HCT116 (cell line): ENCODE measurements at regions not wholly inside any gene's neighbourhood (a gene's known extent, or its start where the extent isn't known, plus 50 kb on each side); places are given as distances from the start of the nearest gene placed in this dataset.

ENCODE experiments used
- ATAC-seq: fragments of 200-7000 bp; cut with Tn5 transposase; 2 replicates; pipeline ENCODE4 v1.9.1; 2020; ENCODE audit warnings: mild to moderate bottlenecking, moderate library complexity
- BruUV-seq: library from RNA; stranded (reverse); fragments of 400-500 nt; replicated peaks from 2 replicates; lab custom pipeline; 2021; lab: Mats Ljungman, UMichigan
- CTCF ChIA-PET: fragments of 300-600 bp; sonication (Branson Sonifier 250); formaldehyde crosslinking; loops from one replicate; lab custom pipeline; 2021; ENCODE audit warnings: antibody characterized with exemption; lab: Charles Lee
- POLR2A ChIA-PET: fragments of 300-600, 350-600 bp; sonication (Branson Sonifier 250); formaldehyde crosslinking; loops from one replicate; lab custom pipeline; 2021; ENCODE audit warnings: antibody characterized with exemption; lab: Charles Lee
- RAD21 ChIA-PET, 2 experiments: fragments of 300-600 bp; sonication (Branson Sonifier 250); formaldehyde crosslinking; loops; one replicate each; lab custom pipeline; 2023; ENCODE audit warnings: low total read pairs in 2 of 2; ENCODE audit not compliant: uncharacterized antibody in 2 of 2, unreplicated experiment in 2 of 2, low non-redundant PET in 1 of 2; lab: Charles Lee
- DNase-seq: peaks from one replicate; pipeline ENCODE4 v3.0.0-alpha.2; 2010; ENCODE audit warnings: low read depth, low spot score
- H2AFZ ChIP-seq: fragments of 200-600 bp; shearing (Covaris generic), sonication (generic); 2 replicates; pipeline ENCODE4 v1.6.1; 2017; ENCODE audit warnings: low read depth, mixed run types, mixed read lengths, antibody characterized with exemption, low read length; ENCODE audit not compliant: poor library complexity, severe bottlenecking
- H3K27ac ChIP-seq: 2 replicates; pipeline ENCODE4 v1.5.1; 2012; ENCODE audit warnings: low read depth, low read length
- H3K27me3 ChIP-seq: fragments of 200-600 bp; sonication (generic); 2 replicates; pipeline ENCODE4 v1.6.1; 2016; ENCODE audit warnings: mixed run types, low read length, mixed read lengths; ENCODE audit not compliant: insufficient read depth
- H3K36me3 ChIP-seq, 2 experiments: fragments of 200-500 bp in 1 of 2; fragments of 200-600 bp in 1 of 2; sonication (Bioruptor generic) in 1 of 2; sonication (generic) in 1 of 2; 2 replicates each; pipeline versions ENCODE4 v1.5.1 to v1.6.1; 2014 to 2016; ENCODE audit warnings: low read length in 2 of 2, inconsistent platforms in 1 of 2, mixed read lengths in 1 of 2, mixed run types in 1 of 2; ENCODE audit not compliant: insufficient read depth in 2 of 2, control insufficient read depth in 1 of 2
- H3K4me1 ChIP-seq, 2 experiments: fragments of 200-600 bp in 1 of 2; sonication (generic) in 1 of 2; 2 replicates each; pipeline versions ENCODE4 v1.5.1 to v1.6.1; 2012 to 2017; ENCODE audit warnings: low read length in 2 of 2, inconsistent platforms in 1 of 2, mild to moderate bottlenecking in 1 of 2, mixed read lengths in 1 of 2, mixed run types in 1 of 2, moderate library complexity in 1 of 2; ENCODE audit not compliant: insufficient read depth in 2 of 2, control insufficient read depth in 1 of 2
- H3K4me2 ChIP-seq: fragments of 200-600 bp; sonication (generic); 2 replicates; pipeline ENCODE4 v1.6.1; 2017; ENCODE audit warnings: mixed run types, low read length, mixed read lengths
- H3K4me3 ChIP-seq, 2 experiments: fragments of 200-600 bp in 1 of 2; sonication (generic) in 1 of 2; replicated peaks in 1 of 2; 2 replicates each; pipeline ENCODE4 v1.5.1; 2011 to 2016; ENCODE audit warnings: low read length in 2 of 2, control low read depth in 1 of 2, low read depth in 1 of 2, mild to moderate bottlenecking in 1 of 2, mixed read lengths in 1 of 2, mixed run types in 1 of 2
- H3K79me2 ChIP-seq: fragments of 200-600 bp; sonication (generic); 2 replicates; pipeline ENCODE4 v1.6.1; 2017; ENCODE audit warnings: mild to moderate bottlenecking, mixed run types, low read length, moderate library complexity, mixed read lengths; ENCODE audit not compliant: insufficient read depth
- H3K9ac ChIP-seq: fragments of 200-600 bp; sonication (generic); 2 replicates; pipeline ENCODE4 v1.6.1; 2016; ENCODE audit warnings: low read length, mixed read lengths
- H3K9me2 ChIP-seq: fragments of 200-600 bp; sonication (generic), shearing (Covaris generic); 2 replicates; pipeline ENCODE4 v1.6.1; 2017; ENCODE audit warnings: mixed run types, mild to moderate bottlenecking, moderate library complexity; ENCODE audit not compliant: insufficient read depth
- H3K9me3 ChIP-seq, 2 experiments: fragments of 200-500 bp in 1 of 2; fragments of 200-600 bp in 1 of 2; sonication (Bioruptor generic) in 1 of 2; sonication (generic) in 1 of 2; 2 replicates each; pipeline ENCODE4 v1.6.1; 2014 to 2017; ENCODE audit warnings: low read length in 2 of 2, mixed read lengths in 2 of 2, inconsistent platforms in 1 of 2, low read depth in 1 of 2, mild to moderate bottlenecking in 1 of 2, mixed run types in 1 of 2, moderate library complexity in 1 of 2; ENCODE audit not compliant: control insufficient read depth in 1 of 2, insufficient read depth in 1 of 2
- H4K20me1 ChIP-seq: fragments of 200-600 bp; sonication (generic), shearing (Covaris generic); 2 replicates; pipeline ENCODE4 v1.6.1; 2017; ENCODE audit warnings: mixed run types, mild to moderate bottlenecking, moderate library complexity; ENCODE audit not compliant: insufficient read depth
- CBX3 ChIP-seq: IDR thresholded peaks from 2 replicates; pipeline ENCODE4 v1.6.1; 2012; ENCODE audit warnings: low read depth
- EGR1 ChIP-seq: IDR thresholded peaks from 2 replicates; pipeline ENCODE4 v1.6.1; 2012; ENCODE audit warnings: low read depth
- ELF1 ChIP-seq: IDR thresholded peaks from 2 replicates; pipeline ENCODE4 v1.6.1; 2012; ENCODE audit warnings: low read depth, borderline replicate concordance
- EZH2 ChIP-seq: fragments of 200-600 bp; sonication (generic); IDR thresholded peaks from 2 replicates; pipeline ENCODE4 v1.6.1; 2017; ENCODE audit warnings: antibody characterized with exemption, mixed run types
- EZH2phosphoT487 ChIP-seq: fragments of 200-600 bp; IDR thresholded peaks from 2 replicates; pipeline ENCODE4 v1.6.1; 2018; ENCODE audit warnings: antibody characterized with exemption, borderline replicate concordance
- FOSL1 ChIP-seq: IDR thresholded peaks from 2 replicates; pipeline ENCODE4 v1.6.1; 2012; ENCODE audit warnings: low read depth
- JUND ChIP-seq: IDR thresholded peaks from 2 replicates; pipeline ENCODE4 v1.6.1; 2012
- POLR2A ChIP-seq: IDR thresholded peaks from 2 replicates; pipeline ENCODE4 v1.7.0; 2011; ENCODE audit warnings: borderline replicate concordance; ENCODE audit not compliant: insufficient read depth, insufficient read length; ENCODE audit errors: extremely low read depth
- POLR2AphosphoS5 ChIP-seq: IDR thresholded peaks from 2 replicates; pipeline ENCODE4 v1.6.1; 2011; ENCODE audit warnings: mild to moderate bottlenecking, low read depth, low read length, moderate library complexity
- RAD21 ChIP-seq: IDR thresholded peaks from 2 replicates; pipeline ENCODE4 v1.6.1; 2012; ENCODE audit warnings: low read depth, mild to moderate bottlenecking
- SIN3A ChIP-seq: IDR thresholded peaks from 2 replicates; pipeline ENCODE4 v1.6.1; 2012; ENCODE audit warnings: low read depth
- SP1 ChIP-seq: IDR thresholded peaks from 2 replicates; pipeline ENCODE4 v1.6.1; 2012; ENCODE audit warnings: low read depth
- SRF ChIP-seq: IDR thresholded peaks from 2 replicates; pipeline ENCODE4 v1.6.1; 2012; ENCODE audit warnings: low read depth
- TCF7L2 ChIP-seq: IDR thresholded peaks from 2 replicates; pipeline ENCODE4 v1.7.0; 2011; ENCODE audit warnings: borderline replicate concordance, inconsistent platforms; ENCODE audit not compliant: insufficient read depth, insufficient read length; ENCODE audit errors: extremely low read depth
- YY1 ChIP-seq: IDR thresholded peaks from 2 replicates; pipeline ENCODE4 v1.6.1; 2011; ENCODE audit warnings: low read length, low read depth, moderate library complexity, mild to moderate bottlenecking; ENCODE audit not compliant: insufficient replicate concordance; ENCODE audit errors: extremely low read depth
- ZFX ChIP-seq: fragments of 450-650 bp; IDR thresholded peaks from 2 replicates; pipeline ENCODE4 v1.6.1; 2017
- ZNF274 ChIP-seq: fragments of 200-500 bp; sonication (Bioruptor generic); IDR thresholded peaks from 2 replicates; pipeline ENCODE4 v1.6.1; 2014; ENCODE audit warnings: mild to moderate bottlenecking, low read depth, low read length, inconsistent platforms
- intact Hi-C: fragments of 100-400 bp; cut with micrococcal nuclease; formaldehyde crosslinking; loops from 2 replicates; pipeline ENCODE4 v1.10.0; 2022
- TF ChIP-seq, protein P1 (sequence below), 3 experiments: fragments of 200-600 bp in 1 of 3; sonication (generic) in 1 of 3; IDR thresholded peaks in 2 of 3; conservative IDR thresholded peaks in 1 of 3; 2 replicates each; pipeline ENCODE4 v1.5.1; 2012 to 2017; ENCODE audit warnings: low read depth in 2 of 3, low read length in 2 of 3, antibody characterized with exemption in 1 of 3, borderline replicate concordance in 1 of 3, control low read depth in 1 of 3, mild to moderate bottlenecking in 1 of 3, mixed read lengths in 1 of 3, mixed run types in 1 of 3, moderate library complexity in 1 of 3; ENCODE audit not compliant: insufficient read depth in 1 of 3
- TF ChIP-seq, protein P2 (sequence below): IDR thresholded peaks from 2 replicates; pipeline ENCODE4 v1.6.1; 2012; ENCODE audit warnings: low read depth
- TF ChIP-seq, protein P3 (sequence below): IDR thresholded peaks from 2 replicates; pipeline ENCODE4 v1.6.1; 2012

- peaks cover 3 to 10% of the 10 kb centered on the region in 2 experiments; a peak in 2 of 4 replicates for H3K9me3 ChIP-seq
- intact Hi-C loops, result no loop called here
- H3K4me2 ChIP-seq, result no peak overlapping the region
- TF ChIP-seq, protein P1, sequence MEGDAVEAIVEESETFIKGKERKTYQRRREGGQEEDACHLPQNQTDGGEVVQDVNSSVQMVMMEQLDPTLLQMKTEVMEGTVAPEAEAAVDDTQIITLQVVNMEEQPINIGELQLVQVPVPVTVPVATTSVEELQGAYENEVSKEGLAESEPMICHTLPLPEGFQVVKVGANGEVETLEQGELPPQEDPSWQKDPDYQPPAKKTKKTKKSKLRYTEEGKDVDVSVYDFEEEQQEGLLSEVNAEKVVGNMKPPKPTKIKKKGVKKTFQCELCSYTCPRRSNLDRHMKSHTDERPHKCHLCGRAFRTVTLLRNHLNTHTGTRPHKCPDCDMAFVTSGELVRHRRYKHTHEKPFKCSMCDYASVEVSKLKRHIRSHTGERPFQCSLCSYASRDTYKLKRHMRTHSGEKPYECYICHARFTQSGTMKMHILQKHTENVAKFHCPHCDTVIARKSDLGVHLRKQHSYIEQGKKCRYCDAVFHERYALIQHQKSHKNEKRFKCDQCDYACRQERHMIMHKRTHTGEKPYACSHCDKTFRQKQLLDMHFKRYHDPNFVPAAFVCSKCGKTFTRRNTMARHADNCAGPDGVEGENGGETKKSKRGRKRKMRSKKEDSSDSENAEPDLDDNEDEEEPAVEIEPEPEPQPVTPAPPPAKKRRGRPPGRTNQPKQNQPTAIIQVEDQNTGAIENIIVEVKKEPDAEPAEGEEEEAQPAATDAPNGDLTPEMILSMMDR (IDR thresholded peaks at IDR 0.05 in 2 of 3, conservative IDR thresholded peaks at IDR 0.05 in 1 of 3; ENCODE audit: borderline replicate concordance in 1 of 3, insufficient read depth in 1 of 3, low read depth in 2 of 3, low read length in 2 of 3), result no peak
- TF ChIP-seq FOSL1 (no peak), ZNF274 (no peak), EZH2phosphoT487 (no peak), SIN3A (no peak), SRF (no peak), EZH2 (no peak), ELF1 (no peak), POLR2A (no peak), RAD21 (no peak), EGR1 (no peak), TCF7L2 (no peak), SP1 (no peak), CBX3 (no peak), ZFX (no peak), JUND (no peak), YY1 (no peak), POLR2AphosphoS5 (no peak)
- TF ChIP-seq, protein P2, sequence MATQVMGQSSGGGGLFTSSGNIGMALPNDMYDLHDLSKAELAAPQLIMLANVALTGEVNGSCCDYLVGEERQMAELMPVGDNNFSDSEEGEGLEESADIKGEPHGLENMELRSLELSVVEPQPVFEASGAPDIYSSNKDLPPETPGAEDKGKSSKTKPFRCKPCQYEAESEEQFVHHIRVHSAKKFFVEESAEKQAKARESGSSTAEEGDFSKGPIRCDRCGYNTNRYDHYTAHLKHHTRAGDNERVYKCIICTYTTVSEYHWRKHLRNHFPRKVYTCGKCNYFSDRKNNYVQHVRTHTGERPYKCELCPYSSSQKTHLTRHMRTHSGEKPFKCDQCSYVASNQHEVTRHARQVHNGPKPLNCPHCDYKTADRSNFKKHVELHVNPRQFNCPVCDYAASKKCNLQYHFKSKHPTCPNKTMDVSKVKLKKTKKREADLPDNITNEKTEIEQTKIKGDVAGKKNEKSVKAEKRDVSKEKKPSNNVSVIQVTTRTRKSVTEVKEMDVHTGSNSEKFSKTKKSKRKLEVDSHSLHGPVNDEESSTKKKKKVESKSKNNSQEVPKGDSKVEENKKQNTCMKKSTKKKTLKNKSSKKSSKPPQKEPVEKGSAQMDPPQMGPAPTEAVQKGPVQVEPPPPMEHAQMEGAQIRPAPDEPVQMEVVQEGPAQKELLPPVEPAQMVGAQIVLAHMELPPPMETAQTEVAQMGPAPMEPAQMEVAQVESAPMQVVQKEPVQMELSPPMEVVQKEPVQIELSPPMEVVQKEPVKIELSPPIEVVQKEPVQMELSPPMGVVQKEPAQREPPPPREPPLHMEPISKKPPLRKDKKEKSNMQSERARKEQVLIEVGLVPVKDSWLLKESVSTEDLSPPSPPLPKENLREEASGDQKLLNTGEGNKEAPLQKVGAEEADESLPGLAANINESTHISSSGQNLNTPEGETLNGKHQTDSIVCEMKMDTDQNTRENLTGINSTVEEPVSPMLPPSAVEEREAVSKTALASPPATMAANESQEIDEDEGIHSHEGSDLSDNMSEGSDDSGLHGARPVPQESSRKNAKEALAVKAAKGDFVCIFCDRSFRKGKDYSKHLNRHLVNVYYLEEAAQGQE, result no peak
- TF ChIP-seq, protein P3, sequence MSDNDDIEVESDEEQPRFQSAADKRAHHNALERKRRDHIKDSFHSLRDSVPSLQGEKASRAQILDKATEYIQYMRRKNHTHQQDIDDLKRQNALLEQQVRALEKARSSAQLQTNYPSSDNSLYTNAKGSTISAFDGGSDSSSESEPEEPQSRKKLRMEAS, result no peak
- H2AFZ ChIP-seq, result no peak overlapping the region
- no peak for DNase-seq
- H3K4me3 ChIP-seq, result no peak overlapping the region
- H3K27me3 ChIP-seq, result no peaks in the 10 kb centered on the region
- ATAC-seq, result no peak
- CTCF ChIA-PET, result no interaction called here
- POLR2A ChIA-PET, result no interaction called here
- H3K9ac ChIP-seq, result no peak overlapping the region
- no TSS peak for BruUV-seq
- H3K79me2 ChIP-seq, result no peaks in the 10 kb centered on the region
- H3K27ac ChIP-seq, result no peak overlapping the region
- no peaks in the 10 kb centered on the region for H3K36me3 ChIP-seq
- H3K4me1 ChIP-seq, result no peaks in the 10 kb centered on the region
- H4K20me1 ChIP-seq, result no peaks in the 10 kb centered on the region
- H3K9me2 ChIP-seq, result no peaks in the 10 kb centered on the region
- RAD21 ChIA-PET, result no interaction called here
These were observed 388.1 kb upstream of the IGFBP7 start for GRCh38 chr4:57498251-57498650.
